ENCODE measurements at regions not wholly inside any gene's neighbourhood (a gene's known extent, or its start where the extent isn't known, plus 50 kb on each side); places are given as distances from the start of the nearest gene placed in this dataset.

DNA sequence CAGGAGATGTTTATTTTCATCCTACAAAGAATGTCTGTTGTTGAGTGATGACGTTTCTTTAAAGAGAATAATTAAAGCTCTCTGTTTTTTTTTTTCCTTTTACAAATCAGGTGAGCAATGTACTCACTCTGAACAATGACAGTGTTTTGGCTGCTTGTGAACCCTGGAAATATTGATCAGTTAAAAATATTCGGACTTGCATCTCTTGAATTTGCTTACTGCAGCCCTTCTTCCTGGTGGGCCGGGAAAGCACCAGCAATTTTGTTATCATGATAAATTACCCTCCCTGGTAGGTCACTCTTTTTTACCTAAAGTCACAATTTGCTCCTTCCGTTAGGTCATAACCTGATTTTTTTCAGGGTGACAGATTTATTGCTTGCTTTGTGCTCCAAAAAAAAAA lies 72.3 kb upstream of the NR5A2 start:
- TF ChIP-seq, protein P1, sequence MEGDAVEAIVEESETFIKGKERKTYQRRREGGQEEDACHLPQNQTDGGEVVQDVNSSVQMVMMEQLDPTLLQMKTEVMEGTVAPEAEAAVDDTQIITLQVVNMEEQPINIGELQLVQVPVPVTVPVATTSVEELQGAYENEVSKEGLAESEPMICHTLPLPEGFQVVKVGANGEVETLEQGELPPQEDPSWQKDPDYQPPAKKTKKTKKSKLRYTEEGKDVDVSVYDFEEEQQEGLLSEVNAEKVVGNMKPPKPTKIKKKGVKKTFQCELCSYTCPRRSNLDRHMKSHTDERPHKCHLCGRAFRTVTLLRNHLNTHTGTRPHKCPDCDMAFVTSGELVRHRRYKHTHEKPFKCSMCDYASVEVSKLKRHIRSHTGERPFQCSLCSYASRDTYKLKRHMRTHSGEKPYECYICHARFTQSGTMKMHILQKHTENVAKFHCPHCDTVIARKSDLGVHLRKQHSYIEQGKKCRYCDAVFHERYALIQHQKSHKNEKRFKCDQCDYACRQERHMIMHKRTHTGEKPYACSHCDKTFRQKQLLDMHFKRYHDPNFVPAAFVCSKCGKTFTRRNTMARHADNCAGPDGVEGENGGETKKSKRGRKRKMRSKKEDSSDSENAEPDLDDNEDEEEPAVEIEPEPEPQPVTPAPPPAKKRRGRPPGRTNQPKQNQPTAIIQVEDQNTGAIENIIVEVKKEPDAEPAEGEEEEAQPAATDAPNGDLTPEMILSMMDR (conservative IDR thresholded peaks at IDR 0.05; ENCODE audit: low read length): no peak
- no peak for DNase-seq (ENCODE audit: low read depth)

DNA sequence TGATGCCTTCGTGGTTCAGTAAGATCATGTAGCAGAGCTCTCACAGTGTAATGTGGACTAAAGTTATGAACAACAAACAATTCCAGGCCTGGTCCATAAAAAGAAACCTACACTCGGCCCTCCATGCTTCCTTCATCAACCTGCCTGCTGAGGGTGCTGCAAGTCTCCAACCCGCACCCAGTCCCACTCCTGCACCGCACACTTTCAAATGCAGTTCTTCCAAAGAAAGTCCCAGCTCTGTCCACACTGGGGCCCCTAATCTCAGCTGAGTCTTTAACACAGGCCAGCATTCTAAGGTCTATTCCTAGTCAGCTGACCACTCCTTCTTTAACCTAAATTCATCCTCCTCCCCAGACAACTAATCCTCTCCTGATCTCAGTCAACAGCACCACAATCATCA lies 71.5 kb upstream of the NR5A2 start:
- H3K4me3 ChIP-seq (ENCODE audit: low read length): no peak overlapping the region
- no peak for DNase-seq (ENCODE audit: low read depth)
- TF ChIP-seq, protein P1 (conservative IDR thresholded peaks at IDR 0.05; ENCODE audit: low read length): no peak

More for the DNA sequence above, 72.3 kb upstream of the NR5A2 start:
- H3K4me3 ChIP-seq (ENCODE audit: low read length): no peak overlapping the region

DNA sequence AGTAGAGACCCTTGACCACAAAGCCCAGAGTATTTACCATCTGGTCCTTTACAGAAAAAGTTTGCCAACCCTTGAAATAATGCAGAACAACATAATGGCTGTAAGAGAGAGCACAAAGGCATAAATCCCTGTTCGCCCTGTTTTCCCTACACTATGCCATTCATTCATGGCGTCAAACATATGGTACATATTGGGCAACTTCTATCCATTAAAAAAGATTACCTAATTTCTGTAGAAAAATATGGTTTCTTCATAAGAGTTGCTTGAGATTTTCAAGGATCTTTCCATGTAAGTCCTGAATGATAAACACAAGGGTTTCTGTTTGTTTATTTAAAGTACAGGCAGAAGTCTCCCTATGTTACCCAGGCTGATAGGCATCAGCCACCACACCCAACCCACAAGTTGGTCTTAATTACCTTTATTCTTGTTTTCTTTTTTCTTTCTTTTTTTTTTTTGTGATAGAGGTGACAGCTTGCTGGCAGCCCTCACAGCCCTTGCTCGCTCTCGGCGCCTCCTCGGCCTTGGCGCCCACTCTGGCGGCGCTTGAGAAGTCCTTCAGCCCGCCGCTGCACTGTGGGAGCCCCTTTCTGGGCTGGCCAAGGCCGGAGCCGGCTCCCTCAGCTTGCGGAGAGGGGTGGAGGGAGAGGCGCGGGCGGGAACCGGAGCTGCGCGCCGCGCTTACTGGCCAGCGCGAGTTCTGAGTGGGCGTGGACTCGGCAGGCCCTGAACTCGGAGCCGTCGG lies 68.3 kb upstream of the NR5A2 start:
- no peak overlapping the region for H3K4me3 ChIP-seq (ENCODE audit: low read length)
- TF ChIP-seq, protein P1 (conservative IDR thresholded peaks at IDR 0.05; ENCODE audit: low read length): no peak
- no peak for DNase-seq (ENCODE audit: low read depth)

DNA sequence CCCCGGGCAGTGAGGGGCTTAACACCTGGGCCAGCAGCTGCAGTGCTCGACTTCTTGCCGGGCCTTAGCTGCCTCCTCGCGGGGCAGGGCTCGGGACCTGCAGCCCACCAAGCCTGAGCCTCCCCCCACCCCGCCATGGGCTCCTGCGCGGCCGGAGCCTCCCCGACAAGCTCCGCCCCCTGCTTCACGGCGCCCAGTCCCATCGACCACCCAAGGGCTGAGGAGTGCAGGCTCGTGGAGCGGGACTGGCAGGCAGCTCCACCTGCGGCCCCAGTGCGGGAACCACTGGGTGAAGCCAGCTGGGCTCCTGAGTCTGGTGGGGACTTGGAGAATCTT lies 67.8 kb upstream of the NR5A2 start:
- no peak overlapping the region for H3K4me3 ChIP-seq (ENCODE audit: low read length)
- TF ChIP-seq, protein P1 (conservative IDR thresholded peaks at IDR 0.05; ENCODE audit: low read length): no peak
- no peak for DNase-seq (ENCODE audit: low read depth)

DNA sequence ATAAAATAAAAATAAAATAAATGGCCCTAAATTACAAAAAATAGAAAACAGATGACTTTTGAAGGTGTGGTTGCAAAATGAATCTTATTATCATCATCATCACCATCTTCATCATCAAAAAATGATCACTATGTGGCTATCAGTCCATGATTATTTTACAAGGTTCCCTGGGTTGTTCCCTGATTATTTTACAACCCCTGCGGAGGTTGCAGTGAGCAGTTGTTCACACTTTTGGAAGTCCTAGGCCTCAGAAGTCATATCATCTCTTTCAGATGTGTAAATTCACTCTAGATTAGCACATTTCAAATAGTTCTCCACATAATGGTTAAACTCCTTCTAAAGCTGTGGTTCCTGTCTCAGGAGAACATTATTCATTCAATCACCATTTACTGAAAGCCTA lies 57.4 kb upstream of the NR5A2 start:
- TF ChIP-seq, protein P1 (conservative IDR thresholded peaks at IDR 0.05; ENCODE audit: low read length): no peak
- DNase-seq (ENCODE audit: low read depth): no peak
- H3K4me3 ChIP-seq (ENCODE audit: low read length): no peak overlapping the region

DNA sequence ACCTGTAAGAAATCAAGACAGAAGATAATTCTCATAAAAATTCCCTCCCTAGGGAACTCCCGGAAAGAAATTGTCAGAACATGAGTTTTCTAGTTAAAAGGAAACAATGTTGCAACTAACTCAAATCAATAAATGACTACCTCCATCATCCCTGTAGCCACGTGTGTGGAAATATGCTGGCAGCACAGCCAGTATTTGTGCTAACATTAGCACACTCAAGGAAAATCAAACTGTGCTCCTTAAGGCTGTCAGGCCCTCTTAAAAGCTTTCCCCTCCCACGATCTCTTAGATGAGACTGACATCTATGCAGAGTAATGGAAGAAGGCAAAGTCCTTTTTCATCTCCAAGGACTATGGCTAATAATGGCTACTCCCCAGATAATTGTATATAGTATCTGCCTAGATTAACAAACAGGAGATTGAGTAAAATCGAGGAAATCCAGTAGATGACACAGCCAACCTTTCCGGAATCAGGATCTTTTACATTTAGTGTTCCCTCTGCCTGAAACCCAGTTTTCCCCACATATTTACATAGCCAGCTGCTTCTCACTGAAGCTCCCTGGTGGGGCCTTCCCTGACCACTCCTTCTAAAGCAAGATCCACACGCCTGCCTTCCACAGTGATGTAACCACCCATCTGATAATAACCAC lies 50.9 kb upstream of the NR5A2 start:
- no peak for DNase-seq (ENCODE audit: low read depth)
- H3K4me3 ChIP-seq (ENCODE audit: low read length): no peak overlapping the region
- TF ChIP-seq, protein P1 (conservative IDR thresholded peaks at IDR 0.05; ENCODE audit: low read length): no peak

Measured in AG10803 (cell line).